ENCODE measurements at regions not wholly inside any gene's neighbourhood (a gene's known extent, or its start where the extent isn't known, plus 50 kb on each side); places are given as distances from the start of the nearest gene placed in this dataset.

DNA sequence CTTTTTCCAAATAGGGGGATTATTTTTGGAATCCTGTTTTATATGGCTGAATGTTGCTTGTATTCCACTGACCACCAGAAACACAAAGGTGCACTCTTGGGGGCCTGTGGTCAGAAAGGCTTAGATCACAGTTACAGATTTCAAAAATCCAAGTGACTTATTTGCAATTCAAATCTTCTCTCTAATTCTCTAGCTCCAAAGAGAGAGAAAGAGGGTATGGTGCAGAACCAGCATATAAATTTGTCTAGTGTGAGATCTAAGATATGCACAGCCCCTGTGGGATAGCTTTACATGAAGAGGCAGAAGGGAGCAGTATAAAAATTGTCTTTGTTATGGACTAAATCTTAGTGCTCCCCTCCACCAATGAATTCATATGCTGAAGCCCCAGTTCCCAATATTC, 1121.7 kb upstream of the CELF2 start:
- TF ChIP-seq MTA3 (IDR thresholded peaks at IDR 0.05; ENCODE audit: borderline replicate concordance, low read length) (no peak), CBFB (IDR thresholded peaks at IDR 0.05; ENCODE audit: low read depth) (no peak), POLR2AphosphoS5 (IDR thresholded peaks at IDR 0.05; ENCODE audit: low read length) (no peak), ZBED1 (IDR thresholded peaks at IDR 0.05; ENCODE audit: borderline replicate concordance) (no peak), CBX3 (IDR thresholded peaks at IDR 0.05; ENCODE audit: borderline replicate concordance, low read depth) (no peak), KAT2A (conservative IDR thresholded peaks at IDR 0.05; ENCODE audit: control insufficient read depth, low read depth, low read length) (no peak)
- TF ChIP-seq, protein P1, sequence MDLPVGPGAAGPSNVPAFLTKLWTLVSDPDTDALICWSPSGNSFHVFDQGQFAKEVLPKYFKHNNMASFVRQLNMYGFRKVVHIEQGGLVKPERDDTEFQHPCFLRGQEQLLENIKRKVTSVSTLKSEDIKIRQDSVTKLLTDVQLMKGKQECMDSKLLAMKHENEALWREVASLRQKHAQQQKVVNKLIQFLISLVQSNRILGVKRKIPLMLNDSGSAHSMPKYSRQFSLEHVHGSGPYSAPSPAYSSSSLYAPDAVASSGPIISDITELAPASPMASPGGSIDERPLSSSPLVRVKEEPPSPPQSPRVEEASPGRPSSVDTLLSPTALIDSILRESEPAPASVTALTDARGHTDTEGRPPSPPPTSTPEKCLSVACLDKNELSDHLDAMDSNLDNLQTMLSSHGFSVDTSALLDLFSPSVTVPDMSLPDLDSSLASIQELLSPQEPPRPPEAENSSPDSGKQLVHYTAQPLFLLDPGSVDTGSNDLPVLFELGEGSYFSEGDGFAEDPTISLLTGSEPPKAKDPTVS (IDR thresholded peaks at IDR 0.05; ENCODE audit: low read depth, low read length), result no peak
- TF ChIP-seq, protein P2, sequence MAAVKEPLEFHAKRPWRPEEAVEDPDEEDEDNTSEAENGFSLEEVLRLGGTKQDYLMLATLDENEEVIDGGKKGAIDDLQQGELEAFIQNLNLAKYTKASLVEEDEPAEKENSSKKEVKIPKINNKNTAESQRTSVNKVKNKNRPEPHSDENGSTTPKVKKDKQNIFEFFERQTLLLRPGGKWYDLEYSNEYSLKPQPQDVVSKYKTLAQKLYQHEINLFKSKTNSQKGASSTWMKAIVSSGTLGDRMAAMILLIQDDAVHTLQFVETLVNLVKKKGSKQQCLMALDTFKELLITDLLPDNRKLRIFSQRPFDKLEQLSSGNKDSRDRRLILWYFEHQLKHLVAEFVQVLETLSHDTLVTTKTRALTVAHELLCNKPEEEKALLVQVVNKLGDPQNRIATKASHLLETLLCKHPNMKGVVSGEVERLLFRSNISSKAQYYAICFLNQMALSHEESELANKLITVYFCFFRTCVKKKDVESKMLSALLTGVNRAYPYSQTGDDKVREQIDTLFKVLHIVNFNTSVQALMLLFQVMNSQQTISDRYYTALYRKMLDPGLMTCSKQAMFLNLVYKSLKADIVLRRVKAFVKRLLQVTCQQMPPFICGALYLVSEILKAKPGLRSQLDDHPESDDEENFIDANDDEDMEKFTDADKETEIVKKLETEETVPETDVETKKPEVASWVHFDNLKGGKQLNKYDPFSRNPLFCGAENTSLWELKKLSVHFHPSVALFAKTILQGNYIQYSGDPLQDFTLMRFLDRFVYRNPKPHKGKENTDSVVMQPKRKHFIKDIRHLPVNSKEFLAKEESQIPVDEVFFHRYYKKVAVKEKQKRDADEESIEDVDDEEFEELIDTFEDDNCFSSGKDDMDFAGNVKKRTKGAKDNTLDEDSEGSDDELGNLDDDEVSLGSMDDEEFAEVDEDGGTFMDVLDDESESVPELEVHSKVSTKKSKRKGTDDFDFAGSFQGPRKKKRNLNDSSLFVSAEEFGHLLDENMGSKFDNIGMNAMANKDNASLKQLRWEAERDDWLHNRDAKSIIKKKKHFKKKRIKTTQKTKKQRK (IDR thresholded peaks at IDR 0.05; ENCODE audit: low read depth, low read length), result no peak
- TF ChIP-seq, protein P3, sequence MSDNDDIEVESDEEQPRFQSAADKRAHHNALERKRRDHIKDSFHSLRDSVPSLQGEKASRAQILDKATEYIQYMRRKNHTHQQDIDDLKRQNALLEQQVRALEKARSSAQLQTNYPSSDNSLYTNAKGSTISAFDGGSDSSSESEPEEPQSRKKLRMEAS (IDR thresholded peaks at IDR 0.05; ENCODE audit: low read depth, low read length), result no peak
- no peak for ATAC-seq
- H3K4me3 ChIP-seq, result no peak overlapping the region
- CTCF ChIA-PET, result no interaction called here
- no peaks in the 10 kb centered on the region for H3K27me3 ChIP-seq (replicated peaks in 1 of 2; ENCODE audit: control insufficient read depth in 2 of 2, insufficient read depth in 2 of 2, low read length in 1 of 2)
- H4K20me1 ChIP-seq (ENCODE audit: control insufficient read depth, insufficient read depth), result no peaks in the 10 kb centered on the region
- FAIRE-seq, result no peak
- H3K79me2 ChIP-seq (ENCODE audit: control insufficient read depth, insufficient read depth, low read length), result no peaks in the 10 kb centered on the region
- H2AFZ ChIP-seq (ENCODE audit: control insufficient read depth, low read depth, low read length), result no peak overlapping the region
- H3K9me3 ChIP-seq (replicated peaks; ENCODE audit: control insufficient read depth, insufficient read depth, low read length), result no peaks in the 10 kb centered on the region
- in situ Hi-C loops (cut with MboI), result no loop called here
- no peak overlapping the region for H3K4me2 ChIP-seq (ENCODE audit: control insufficient read depth, insufficient read depth)
- SMC1A ChIA-PET (ENCODE audit: uncharacterized antibody, unreplicated experiment), result no interaction called here
- intact Hi-C loops (cut with micrococcal nuclease; ENCODE audit: unreplicated experiment), result no loop called here
- BruUV-seq (replicated peaks), result no TSS peak
- no peaks in the 10 kb centered on the region for H3K4me1 ChIP-seq (ENCODE audit: control insufficient read depth, insufficient read depth, low read length)
- POLR2A ChIA-PET, result no interaction called here
- no peak for DNase-seq (ENCODE audit: low read depth, low spot score)
- RAD21 ChIA-PET (ENCODE audit: unreplicated experiment), result no interaction called here
- H3K36me3 ChIP-seq (ENCODE audit: control insufficient read depth in 2 of 2, insufficient read depth in 2 of 2, low read length in 1 of 2), result no peaks in the 10 kb centered on the region
- no peak overlapping the region for H3K27ac ChIP-seq (ENCODE audit: control insufficient read depth, insufficient read depth)
- no peak overlapping the region for H3K9ac ChIP-seq (ENCODE audit: control insufficient read depth, insufficient read depth, low read length)
